KMS-11 (cell line): ENCODE measurements at regions not wholly inside any gene's neighbourhood (a gene's known extent, or its start where the extent isn't known, plus 50 kb on each side); places are given as distances from the start of the nearest gene placed in this dataset.

Experiments used
- H2AFZ ChIP-seq: fragments of 200-600 bp; sonication (generic); 2 replicates; pipeline ENCODE4 v1.6.1; 2016; ENCODE audit warnings: antibody characterized with exemption, mixed run types, low read depth
- H3K27ac ChIP-seq: fragments of 200-600 bp; sonication (generic); 2 replicates; pipeline ENCODE4 v1.6.1; 2016; ENCODE audit warnings: mild to moderate bottlenecking, mixed run types
- H3K27me3 ChIP-seq: fragments of 200-600 bp; sonication (generic); 2 replicates; pipeline ENCODE4 v1.6.1; 2017; ENCODE audit warnings: mild to moderate bottlenecking, low read depth, mixed run types, moderate library complexity; ENCODE audit not compliant: insufficient read depth
- H3K36me3 ChIP-seq: fragments of 200-600 bp; sonication (generic); 2 replicates; pipeline ENCODE4 v1.6.1; 2017; ENCODE audit warnings: mild to moderate bottlenecking, mixed run types; ENCODE audit not compliant: insufficient read depth
- H3K4me1 ChIP-seq: fragments of 200-600 bp; sonication (generic); 2 replicates; pipeline ENCODE4 v1.6.1; 2016; ENCODE audit warnings: mild to moderate bottlenecking, low read depth, mixed run types; ENCODE audit not compliant: poor library complexity, severe bottlenecking
- H3K4me2 ChIP-seq: fragments of 200-600 bp; sonication (generic); 2 replicates; pipeline ENCODE4 v1.7.0; 2016; ENCODE audit warnings: mild to moderate bottlenecking, mixed run types
- H3K4me3 ChIP-seq: fragments of 200-600 bp; sonication (generic); IDR thresholded peaks from 2 replicates; pipeline ENCODE4 v1.6.1; 2017; ENCODE audit warnings: low read depth, low read length, mixed read lengths; ENCODE audit not compliant: insufficient read depth
- H3K79me2 ChIP-seq: fragments of 200-600 bp; sonication (generic); 2 replicates; pipeline ENCODE4 v1.6.1; 2016; ENCODE audit warnings: low read depth, mixed run types; ENCODE audit not compliant: insufficient read depth
- H3K9ac ChIP-seq: fragments of 200-600 bp; sonication (generic); 2 replicates; pipeline ENCODE4 v1.6.1; 2016; ENCODE audit warnings: mild to moderate bottlenecking, mixed run types
- H4K20me1 ChIP-seq: fragments of 200-600 bp; sonication (generic); 2 replicates; pipeline ENCODE4 v1.6.1; 2016; ENCODE audit warnings: mild to moderate bottlenecking, mixed run types; ENCODE audit not compliant: insufficient read depth
- TF ChIP-seq, protein P1 (sequence below): fragments of 200-600 bp; sonication (generic); conservative IDR thresholded peaks from 2 replicates; pipeline ENCODE4 v1.6.1; 2017; ENCODE audit warnings: low read depth, mild to moderate bottlenecking, antibody characterized with exemption, low read length, moderate library complexity, mixed read lengths

GRCh38 chr4:20119141-20119540, 132.6 kb upstream of the SLIT2 start:
- no peak overlapping the region for H3K4me2 ChIP-seq
- TF ChIP-seq, protein P1, sequence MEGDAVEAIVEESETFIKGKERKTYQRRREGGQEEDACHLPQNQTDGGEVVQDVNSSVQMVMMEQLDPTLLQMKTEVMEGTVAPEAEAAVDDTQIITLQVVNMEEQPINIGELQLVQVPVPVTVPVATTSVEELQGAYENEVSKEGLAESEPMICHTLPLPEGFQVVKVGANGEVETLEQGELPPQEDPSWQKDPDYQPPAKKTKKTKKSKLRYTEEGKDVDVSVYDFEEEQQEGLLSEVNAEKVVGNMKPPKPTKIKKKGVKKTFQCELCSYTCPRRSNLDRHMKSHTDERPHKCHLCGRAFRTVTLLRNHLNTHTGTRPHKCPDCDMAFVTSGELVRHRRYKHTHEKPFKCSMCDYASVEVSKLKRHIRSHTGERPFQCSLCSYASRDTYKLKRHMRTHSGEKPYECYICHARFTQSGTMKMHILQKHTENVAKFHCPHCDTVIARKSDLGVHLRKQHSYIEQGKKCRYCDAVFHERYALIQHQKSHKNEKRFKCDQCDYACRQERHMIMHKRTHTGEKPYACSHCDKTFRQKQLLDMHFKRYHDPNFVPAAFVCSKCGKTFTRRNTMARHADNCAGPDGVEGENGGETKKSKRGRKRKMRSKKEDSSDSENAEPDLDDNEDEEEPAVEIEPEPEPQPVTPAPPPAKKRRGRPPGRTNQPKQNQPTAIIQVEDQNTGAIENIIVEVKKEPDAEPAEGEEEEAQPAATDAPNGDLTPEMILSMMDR = no peak
- no peaks in the 10 kb centered on the region for H3K4me1 ChIP-seq
- no peak overlapping the region for H2AFZ ChIP-seq
- H3K27ac ChIP-seq = no peak overlapping the region
- no peaks in the 10 kb centered on the region for H3K27me3 ChIP-seq
- no peak overlapping the region for H3K9ac ChIP-seq
- H3K36me3 ChIP-seq = no peaks in the 10 kb centered on the region
- H3K4me3 ChIP-seq = no peak overlapping the region
- no peaks in the 10 kb centered on the region for H3K79me2 ChIP-seq
- no peaks in the 10 kb centered on the region for H4K20me1 ChIP-seq

GRCh38 chr4:20109391-20109790, 142.3 kb upstream of the SLIT2 start:
- no peaks in the 10 kb centered on the region for H3K79me2 ChIP-seq
- TF ChIP-seq, protein P1 = no peak
- no peak overlapping the region for H3K9ac ChIP-seq
- no peaks in the 10 kb centered on the region for H4K20me1 ChIP-seq
- no peak overlapping the region for H3K4me3 ChIP-seq
- no peak overlapping the region for H3K27ac ChIP-seq
- no peaks in the 10 kb centered on the region for H3K4me1 ChIP-seq
- no peaks in the 10 kb centered on the region for H3K36me3 ChIP-seq
- no peak overlapping the region for H3K4me2 ChIP-seq
- no peaks in the 10 kb centered on the region for H3K27me3 ChIP-seq
- H2AFZ ChIP-seq = no peak overlapping the region

DNA sequence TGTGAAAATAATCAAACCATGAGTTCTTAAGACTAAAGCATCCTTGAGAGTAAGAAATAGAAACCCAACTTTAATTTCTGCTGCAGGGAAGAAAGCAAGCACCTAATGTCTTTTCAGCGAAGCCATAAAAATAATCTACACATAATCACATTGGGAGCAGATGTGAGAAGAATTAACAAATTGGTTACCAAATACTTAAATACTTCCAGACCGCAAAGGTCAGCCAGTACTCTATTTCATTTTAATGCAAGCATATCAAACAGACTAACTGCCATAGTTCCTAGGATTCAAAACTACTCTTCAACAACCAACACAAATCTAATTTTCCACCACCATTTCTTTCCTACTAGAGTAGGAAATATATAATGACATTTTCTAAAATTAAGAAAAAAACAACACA, 144.8 kb upstream of the SLIT2 start:
- TF ChIP-seq, protein P1 = no peak
- no peak overlapping the region for H3K9ac ChIP-seq
- H3K79me2 ChIP-seq = no peaks in the 10 kb centered on the region
- no peaks in the 10 kb centered on the region for H3K4me1 ChIP-seq
- H3K36me3 ChIP-seq = no peaks in the 10 kb centered on the region
- no peaks in the 10 kb centered on the region for H4K20me1 ChIP-seq
- no peaks in the 10 kb centered on the region for H3K27me3 ChIP-seq
- no peak overlapping the region for H3K4me3 ChIP-seq
- no peak overlapping the region for H3K27ac ChIP-seq
- no peak overlapping the region for H3K4me2 ChIP-seq
- no peak overlapping the region for H2AFZ ChIP-seq

- no peaks in the 10 kb centered on the region for H3K79me2 ChIP-seq
- TF ChIP-seq, protein P1 = no peak
- H2AFZ ChIP-seq = no peak overlapping the region
- no peaks in the 10 kb centered on the region for H3K36me3 ChIP-seq
- no peaks in the 10 kb centered on the region for H4K20me1 ChIP-seq
- H3K9ac ChIP-seq = no peak overlapping the region
- H3K4me2 ChIP-seq = no peak overlapping the region
- H3K27ac ChIP-seq = no peak overlapping the region
- H3K27me3 ChIP-seq = no peaks in the 10 kb centered on the region
- H3K4me3 ChIP-seq = no peak overlapping the region
- H3K4me1 ChIP-seq = no peaks in the 10 kb centered on the region
Measured at GRCh38 chr4:20101831-20102230, 149.9 kb upstream of the SLIT2 start.
